ENCODE measurements at regions not wholly inside any gene's neighbourhood (a gene's known extent, or its start where the extent isn't known, plus 50 kb on each side); places are given as distances from the start of the nearest gene placed in this dataset.
"Not testable (repeated sequence)": the region's sequence is repeated elsewhere in the genome, so short reads cannot be mapped to it uniquely, and the experiment has no call there.

DNA sequence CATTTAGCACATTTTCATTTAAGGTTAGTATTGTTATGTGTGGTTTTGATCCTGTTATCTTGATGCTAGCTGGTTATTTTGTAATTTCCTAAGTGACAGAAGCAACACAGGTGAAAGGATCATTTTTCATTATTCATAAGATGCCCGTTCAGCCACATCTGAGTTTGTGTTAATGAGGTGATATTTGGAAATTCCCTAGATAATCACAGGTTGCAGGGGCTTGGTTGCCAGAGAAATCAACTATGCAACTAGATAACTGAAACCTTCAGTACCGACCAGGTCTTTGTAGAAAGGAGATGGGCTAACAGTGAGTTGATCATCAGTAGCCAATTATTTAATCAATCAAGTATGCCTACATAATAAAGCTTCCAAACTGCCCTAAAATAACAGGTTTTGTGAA is 121.3 kb upstream of the UFM1 start:
- 71 to 72% methylated on average over 2 of the region's 2 CpGs for WGBS, 2 donors
- no peak for TF ChIP-seq POLR2A (IDR thresholded peaks at IDR 0.05)
- TF ChIP-seq, protein P1, sequence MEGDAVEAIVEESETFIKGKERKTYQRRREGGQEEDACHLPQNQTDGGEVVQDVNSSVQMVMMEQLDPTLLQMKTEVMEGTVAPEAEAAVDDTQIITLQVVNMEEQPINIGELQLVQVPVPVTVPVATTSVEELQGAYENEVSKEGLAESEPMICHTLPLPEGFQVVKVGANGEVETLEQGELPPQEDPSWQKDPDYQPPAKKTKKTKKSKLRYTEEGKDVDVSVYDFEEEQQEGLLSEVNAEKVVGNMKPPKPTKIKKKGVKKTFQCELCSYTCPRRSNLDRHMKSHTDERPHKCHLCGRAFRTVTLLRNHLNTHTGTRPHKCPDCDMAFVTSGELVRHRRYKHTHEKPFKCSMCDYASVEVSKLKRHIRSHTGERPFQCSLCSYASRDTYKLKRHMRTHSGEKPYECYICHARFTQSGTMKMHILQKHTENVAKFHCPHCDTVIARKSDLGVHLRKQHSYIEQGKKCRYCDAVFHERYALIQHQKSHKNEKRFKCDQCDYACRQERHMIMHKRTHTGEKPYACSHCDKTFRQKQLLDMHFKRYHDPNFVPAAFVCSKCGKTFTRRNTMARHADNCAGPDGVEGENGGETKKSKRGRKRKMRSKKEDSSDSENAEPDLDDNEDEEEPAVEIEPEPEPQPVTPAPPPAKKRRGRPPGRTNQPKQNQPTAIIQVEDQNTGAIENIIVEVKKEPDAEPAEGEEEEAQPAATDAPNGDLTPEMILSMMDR (IDR thresholded peaks at IDR 0.05), result no peak
- intact Hi-C loops (cut with DNase I; ENCODE audit: low total_unique reads), result no loop called here
- no peak overlapping the region for H3K4me3 ChIP-seq (ENCODE audit: low read depth, poor library complexity, severe bottlenecking)
- DNase-seq (ENCODE audit: low spot score in 2 of 2), result no peak

DNA sequence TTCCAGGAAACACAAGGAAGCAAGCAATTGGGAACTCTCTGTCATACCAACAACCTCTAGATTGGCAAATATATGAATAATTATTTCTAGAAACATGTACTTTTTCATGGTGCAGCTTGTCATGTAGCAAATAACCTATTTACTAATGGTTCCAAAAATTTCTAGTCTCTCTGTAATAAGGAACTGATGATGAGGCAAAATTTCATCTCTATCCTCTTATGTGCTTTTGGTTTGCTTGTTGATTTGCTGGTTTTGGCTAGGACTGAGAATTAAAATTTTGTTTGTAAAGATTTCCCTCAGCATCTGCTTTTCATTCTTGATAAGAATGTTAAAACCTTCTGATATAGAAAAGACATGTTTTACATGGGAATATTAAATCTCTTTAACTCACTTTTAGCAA is 123.2 kb upstream of the UFM1 start:
- no peak overlapping the region for H3K4me3 ChIP-seq (ENCODE audit: low read depth, poor library complexity, severe bottlenecking)
- intact Hi-C loops (cut with DNase I; ENCODE audit: low total_unique reads), result no loop called here
- TF ChIP-seq, protein P1 (IDR thresholded peaks at IDR 0.05), result no peak
- TF ChIP-seq POLR2A (IDR thresholded peaks at IDR 0.05), result no peak
- DNase-seq (ENCODE audit: low spot score in 2 of 2), result no peak

GRCh38 chr13:38223089-38223488 is 126.6 kb upstream of the UFM1 start:
- no peak overlapping the region for H3K4me3 ChIP-seq (ENCODE audit: low read depth, poor library complexity, severe bottlenecking)
- DNase-seq (ENCODE audit: low spot score in 2 of 2), result no peak
- intact Hi-C loops (cut with DNase I; ENCODE audit: low total_unique reads), result no loop called here
- 79 to 80% methylated on average over 1 of the region's 1 CpG for WGBS, 2 donors
- TF ChIP-seq, protein P1 (IDR thresholded peaks at IDR 0.05), result no peak
- no peak for TF ChIP-seq POLR2A (IDR thresholded peaks at IDR 0.05)

GRCh38 chr13:38221120-38221519 is 128.5 kb upstream of the UFM1 start:
- intact Hi-C loops (cut with DNase I; ENCODE audit: low total_unique reads); H3K4me3 ChIP-seq (ENCODE audit: low read depth, poor library complexity, severe bottlenecking); DNase-seq (ENCODE audit: low spot score in 2 of 2): not testable (repeated sequence)
- WGBS, 2 donors, result 97 to 100% methylated on average over 1 of the region's 1 CpG

DNA sequence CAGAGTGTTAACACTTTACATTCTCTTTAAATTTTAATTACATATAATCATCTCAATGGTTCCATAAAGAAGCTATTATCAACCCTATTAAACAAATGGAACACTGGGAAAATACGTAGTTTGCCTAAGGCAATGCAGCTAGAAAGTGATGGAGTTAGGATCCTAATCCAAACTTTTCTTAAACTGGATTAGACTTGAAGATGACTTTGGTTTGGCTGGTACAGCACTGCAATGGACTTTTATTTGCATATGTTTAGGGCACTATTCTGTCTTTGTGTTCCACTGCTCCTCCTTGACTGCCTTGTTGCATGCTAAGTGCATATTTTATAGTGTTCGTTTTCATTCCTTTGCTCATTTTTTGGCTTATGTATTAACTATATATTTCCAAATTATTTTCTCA is 133.5 kb upstream of the UFM1 start:
- WGBS, 2 donors, result 76 to 79% methylated on average over 2 of the region's 2 CpGs
- intact Hi-C loops (cut with DNase I; ENCODE audit: low total_unique reads), result no loop called here
- no peak overlapping the region for H3K4me3 ChIP-seq (ENCODE audit: low read depth, poor library complexity, severe bottlenecking)
- TF ChIP-seq, protein P1 (IDR thresholded peaks at IDR 0.05), result no peak
- TF ChIP-seq POLR2A (IDR thresholded peaks at IDR 0.05), result no peak
- no peak for DNase-seq (ENCODE audit: low spot score in 2 of 2)

DNA sequence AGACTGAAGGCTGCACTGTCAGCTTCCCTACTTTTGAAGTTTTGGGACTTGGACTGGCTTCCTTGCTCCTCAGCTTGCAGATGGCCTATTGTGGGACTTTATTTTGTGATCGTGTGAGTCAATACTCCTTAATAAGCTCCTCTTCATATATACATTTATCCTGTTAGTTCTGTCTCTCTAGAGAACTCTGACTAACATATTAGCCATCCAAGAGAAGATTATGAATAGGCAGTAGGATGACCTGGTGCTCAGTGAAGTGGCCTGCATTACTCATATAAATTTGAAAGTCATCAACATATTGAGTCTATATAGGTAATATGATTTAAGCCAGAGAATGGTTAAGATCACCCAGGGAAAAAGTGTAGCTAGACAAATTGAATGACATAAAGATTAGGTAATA is 136.3 kb upstream of the UFM1 start:
- intact Hi-C loops (cut with DNase I; ENCODE audit: low total_unique reads), result no loop called here
- no peak overlapping the region for H3K4me3 ChIP-seq (ENCODE audit: low read depth, poor library complexity, severe bottlenecking)
- WGBS, 2 donors, result 77 to 86% methylated on average over 1 of the region's 1 CpG
- DNase-seq (ENCODE audit: low spot score in 2 of 2), result no peak
- TF ChIP-seq POLR2A (IDR thresholded peaks at IDR 0.05), result no peak
- TF ChIP-seq, protein P1 (IDR thresholded peaks at IDR 0.05), result no peak
